Central memory CD8-positive, alpha-beta T cell (primary cell): ENCODE measurements at regions not wholly inside any gene's neighbourhood (a gene's known extent, or its start where the extent isn't known, plus 50 kb on each side); places are given as distances from the start of the nearest gene placed in this dataset.

Experiments
- ATAC-seq: fragments of 150-1000 bp; cut with Tn5 transposase; replicated peaks from 2 replicates; pipeline ENCODE4 v1.10.0; 2022; ENCODE audit warnings: mild to moderate bottlenecking, moderate FRiP score, moderate number of reproducible peaks; ENCODE audit not compliant: poor library complexity, severe bottlenecking; ENCODE audit errors: extremely low read depth
- DNase-seq, 2 donors: peaks; one replicate each; pipeline ENCODE4 v3.0.0; 2021; ENCODE audit warnings: low spot score in 2 of 2
- H3K27ac Mint-ChIP-seq: one replicate; pipeline ENCODE4 v1.8.0; 2022; ENCODE audit warnings: low read depth, mild to moderate bottlenecking, moderate library complexity, mixed read lengths
- H3K27me3 Mint-ChIP-seq: one replicate; pipeline ENCODE4 v1.8.0; 2022; ENCODE audit warnings: mixed read lengths
- H3K36me3 Mint-ChIP-seq: one replicate; pipeline ENCODE4 v1.8.0; 2022; ENCODE audit warnings: mild to moderate bottlenecking, moderate library complexity, mixed read lengths; ENCODE audit not compliant: insufficient read depth
- H3K4me1 Mint-ChIP-seq: one replicate; pipeline ENCODE4 v1.8.0; 2022; ENCODE audit warnings: mixed read lengths
- H3K4me3 Mint-ChIP-seq: one replicate; pipeline ENCODE4 v1.8.0; 2022; ENCODE audit warnings: mild to moderate bottlenecking, moderate library complexity, mixed read lengths
- H3K9me3 Mint-ChIP-seq: one replicate; pipeline ENCODE4 v1.8.0; 2022; ENCODE audit warnings: mixed read lengths

DNA sequence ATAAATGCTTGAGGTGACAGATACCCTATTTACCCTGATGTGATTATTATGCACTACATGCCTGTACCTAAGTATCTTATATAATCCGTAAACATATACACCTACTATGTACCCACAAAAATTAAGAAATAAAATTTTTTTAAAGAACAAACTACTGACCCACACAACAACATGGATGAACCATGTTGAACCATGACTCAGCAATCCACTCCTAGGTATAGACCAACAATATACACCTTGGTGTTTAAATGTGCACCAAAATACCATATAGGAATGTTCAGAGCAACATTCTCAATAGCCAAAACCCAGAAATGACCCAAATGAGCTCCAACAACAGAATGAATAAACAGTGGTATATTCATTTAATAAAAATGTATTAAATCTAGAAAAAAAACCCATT lies 245.1 kb downstream of the GXYLT1 start:
- Mint-ChIP-seq H3K4me1 (no peaks in the 10 kb centered on the region), H3K9me3 (no peaks in the 10 kb centered on the region), H3K4me3 (no peak overlapping the region), H3K27me3 (peaks cover 10% of the 10 kb centered on the region), H3K36me3 (no peaks in the 10 kb centered on the region), H3K27ac (no peak overlapping the region)
- DNase-seq = no peak
- ATAC-seq = no peak

- peaks cover 10% of the 10 kb centered on the region for H3K27me3 Mint-ChIP-seq
- no peak for DNase-seq
- no peak overlapping the region for H3K4me3 Mint-ChIP-seq
- H3K27ac Mint-ChIP-seq = no peak overlapping the region
- H3K9me3 Mint-ChIP-seq = no peaks in the 10 kb centered on the region
- no peaks in the 10 kb centered on the region for H3K36me3 Mint-ChIP-seq
- H3K4me1 Mint-ChIP-seq = no peaks in the 10 kb centered on the region
- ATAC-seq = no peak
Observed at GRCh38 chr12:41897593-41897992, 247.1 kb downstream of the GXYLT1 start.

- Mint-ChIP-seq H3K4me1 (no peaks in the 10 kb centered on the region), H3K27ac (no peak overlapping the region), H3K9me3 (no peaks in the 10 kb centered on the region), H3K4me3 (no peak overlapping the region), H3K27me3 (peaks cover 5% of the 10 kb centered on the region), H3K36me3 (no peaks in the 10 kb centered on the region)
- ATAC-seq (no peak), DNase-seq (no peak)
Observed at GRCh38 chr12:41893491-41893890, 251.2 kb downstream of the GXYLT1 start.

DNA sequence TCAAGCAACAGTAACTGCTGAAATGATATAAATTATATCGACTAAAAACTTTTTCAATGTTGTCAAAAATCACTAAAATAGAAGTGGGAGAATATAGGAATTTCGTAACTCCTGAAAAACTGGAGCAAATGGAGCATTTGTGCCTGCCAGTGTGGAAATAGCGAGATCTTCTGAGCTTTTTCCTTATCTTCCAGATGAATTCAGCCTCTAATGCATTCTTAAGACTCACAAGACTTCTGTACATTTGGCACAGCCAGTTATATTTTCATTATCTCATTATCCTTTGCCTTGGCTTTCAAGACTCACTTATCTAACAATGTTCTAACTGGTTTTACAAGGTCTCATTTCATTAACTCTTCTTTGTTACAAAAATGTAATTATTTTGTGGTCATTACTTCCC lies 252.4 kb downstream of the GXYLT1 start:
- H3K27ac Mint-ChIP-seq = no peak overlapping the region
- H3K36me3 Mint-ChIP-seq = no peaks in the 10 kb centered on the region
- H3K4me3 Mint-ChIP-seq = no peak overlapping the region
- DNase-seq = no peak
- no peaks in the 10 kb centered on the region for H3K4me1 Mint-ChIP-seq
- no peak for ATAC-seq
- H3K9me3 Mint-ChIP-seq = no peaks in the 10 kb centered on the region
- peaks cover 4% of the 10 kb centered on the region for H3K27me3 Mint-ChIP-seq

DNA sequence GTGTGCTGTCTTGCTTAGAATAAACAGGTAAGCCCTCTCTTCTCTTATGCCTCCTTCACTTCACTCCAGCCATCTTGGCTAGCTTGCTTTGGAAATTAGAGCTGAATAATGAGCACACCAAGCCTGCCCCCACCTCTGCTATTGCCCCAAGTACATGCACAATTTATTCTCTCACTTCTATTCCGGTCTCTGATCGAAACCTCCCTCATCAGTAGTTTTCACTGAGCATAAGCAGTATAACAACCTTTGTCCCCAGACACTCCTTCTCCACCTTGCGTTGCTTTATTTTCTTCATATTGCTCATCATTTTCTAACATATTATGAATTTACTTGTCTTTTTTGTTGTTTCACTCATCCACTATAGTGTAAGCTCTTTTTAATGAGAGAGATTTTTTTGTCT lies 253.4 kb downstream of the GXYLT1 start:
- no peak for ATAC-seq
- peaks cover 15% of the 10 kb centered on the region for H3K27me3 Mint-ChIP-seq
- H3K9me3 Mint-ChIP-seq = no peaks in the 10 kb centered on the region
- H3K4me1 Mint-ChIP-seq = no peaks in the 10 kb centered on the region
- H3K36me3 Mint-ChIP-seq = no peaks in the 10 kb centered on the region
- no peak for DNase-seq
- H3K4me3 Mint-ChIP-seq = no peak overlapping the region
- no peak overlapping the region for H3K27ac Mint-ChIP-seq

DNA sequence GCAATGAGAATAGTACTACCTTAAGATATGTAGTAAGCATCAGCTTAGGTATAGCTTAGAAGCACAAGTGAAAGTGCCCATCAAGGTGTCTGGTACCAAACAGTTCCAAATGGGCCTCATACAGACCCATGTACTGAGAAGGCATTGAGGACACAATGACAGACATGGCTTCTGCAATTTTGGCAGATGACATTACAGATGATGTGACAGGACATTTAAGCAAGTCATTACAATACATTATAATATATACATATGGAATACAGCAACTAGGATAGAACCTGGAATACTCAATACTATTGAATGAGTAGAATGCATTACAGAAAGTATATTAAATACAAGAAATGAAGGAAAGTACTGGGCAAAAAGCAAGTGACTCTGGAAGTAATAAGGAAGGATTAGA lies 256.4 kb downstream of the GXYLT1 start:
- DNase-seq (no peak), ATAC-seq (no peak)
- H3K36me3 Mint-ChIP-seq = no peaks in the 10 kb centered on the region
- no peaks in the 10 kb centered on the region for H3K9me3 Mint-ChIP-seq
- no peaks in the 10 kb centered on the region for H3K4me1 Mint-ChIP-seq
- H3K4me3 Mint-ChIP-seq = no peak overlapping the region
- H3K27ac Mint-ChIP-seq = no peak overlapping the region
- peaks cover 16% of the 10 kb centered on the region for H3K27me3 Mint-ChIP-seq

- H3K27me3 Mint-ChIP-seq = peaks cover 10% of the 10 kb centered on the region
- no peaks in the 10 kb centered on the region for H3K4me1 Mint-ChIP-seq
- DNase-seq (no peak), ATAC-seq (no peak)
- H3K27ac Mint-ChIP-seq = no peak overlapping the region
- no peaks in the 10 kb centered on the region for H3K9me3 Mint-ChIP-seq
- H3K36me3 Mint-ChIP-seq = no peaks in the 10 kb centered on the region
- H3K4me3 Mint-ChIP-seq = no peak overlapping the region
Observed at GRCh38 chr12:41881891-41882805, 262.5 kb downstream of the GXYLT1 start.

DNA sequence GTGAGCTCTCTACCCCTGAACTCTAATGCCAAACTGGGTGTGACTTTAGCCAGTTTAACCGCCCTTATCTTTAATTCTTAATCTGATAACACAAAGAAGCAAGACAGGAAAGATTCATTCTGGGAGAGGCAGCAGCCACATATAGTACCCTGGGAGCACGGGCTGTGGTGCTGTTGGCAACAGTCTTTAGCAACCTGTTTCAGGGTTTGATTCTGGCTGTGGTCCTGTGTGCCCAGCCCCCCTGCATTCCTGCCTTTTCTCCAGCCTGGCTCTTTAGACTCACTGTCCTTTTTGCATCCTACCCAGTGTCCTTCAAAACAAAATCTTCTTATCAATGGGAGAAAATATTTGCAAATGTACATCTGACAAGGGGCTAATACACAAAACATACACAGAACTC lies 275.2 kb downstream of the GXYLT1 start:
- Mint-ChIP-seq H3K27me3 (peaks cover 44% of the 10 kb centered on the region), H3K36me3 (peaks cover 2% of the 10 kb centered on the region), H3K4me3 (no peak overlapping the region), H3K27ac (no peak overlapping the region), H3K4me1 (no peaks in the 10 kb centered on the region), H3K9me3 (peaks cover 3% of the 10 kb centered on the region)
- ATAC-seq (no peak), DNase-seq (no peak)

- Mint-ChIP-seq H3K4me1 (no peaks in the 10 kb centered on the region), H3K4me3 (no peak overlapping the region), H3K27ac (no peak overlapping the region), H3K9me3 (peaks cover 11% of the 10 kb centered on the region), H3K36me3 (no peaks in the 10 kb centered on the region), H3K27me3 (peaks cover 34% of the 10 kb centered on the region)
- no peak for DNase-seq
- no peak for ATAC-seq
Observed at GRCh38 chr12:41866878-41867430, 277.7 kb downstream of the GXYLT1 start.

GRCh38 chr12:41856228-41856627 lies 288.4 kb downstream of the GXYLT1 start:
- Mint-ChIP-seq H3K27ac (no peak overlapping the region), H3K4me3 (no peak overlapping the region), H3K27me3 (no peaks in the 10 kb centered on the region), H3K4me1 (no peaks in the 10 kb centered on the region), H3K36me3 (peaks cover 1% of the 10 kb centered on the region), H3K9me3 (no peaks in the 10 kb centered on the region)
- DNase-seq = no peak
- ATAC-seq = no peak

DNA sequence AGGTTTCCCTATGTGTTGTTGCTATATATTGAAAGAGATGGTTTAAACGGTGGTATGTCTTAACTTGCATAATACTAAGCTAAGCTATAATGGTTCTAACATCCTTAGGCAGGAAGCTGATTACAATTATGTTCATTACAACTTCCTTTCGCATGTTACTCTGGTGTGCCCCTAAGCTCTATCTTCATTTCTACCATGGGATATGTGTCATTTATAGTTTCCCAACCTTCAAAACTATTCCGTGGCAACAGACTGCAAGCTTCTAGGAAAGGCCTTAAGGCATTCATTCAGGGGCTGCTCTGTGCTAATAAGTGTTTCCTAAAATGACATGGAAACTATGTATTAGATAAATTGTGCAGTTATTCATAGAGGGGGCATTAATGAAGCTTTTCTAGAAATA lies 294.6 kb downstream of the GXYLT1 start:
- Mint-ChIP-seq H3K27ac (no peak overlapping the region), H3K4me3 (no peak overlapping the region), H3K27me3 (peaks cover 20% of the 10 kb centered on the region), H3K36me3 (peaks cover 4% of the 10 kb centered on the region), H3K9me3 (no peaks in the 10 kb centered on the region), H3K4me1 (no peaks in the 10 kb centered on the region)
- ATAC-seq (no peak), DNase-seq (no peak)

GRCh38 chr12:41846718-41847117 lies 298.0 kb downstream of the GXYLT1 start:
- H3K4me3 Mint-ChIP-seq = no peak overlapping the region
- H3K4me1 Mint-ChIP-seq = no peaks in the 10 kb centered on the region
- peaks cover 20% of the 10 kb centered on the region for H3K27me3 Mint-ChIP-seq
- DNase-seq = no peak
- H3K9me3 Mint-ChIP-seq = no peaks in the 10 kb centered on the region
- no peak for ATAC-seq
- H3K27ac Mint-ChIP-seq = no peak overlapping the region
- H3K36me3 Mint-ChIP-seq = peaks cover 2% of the 10 kb centered on the region

DNA sequence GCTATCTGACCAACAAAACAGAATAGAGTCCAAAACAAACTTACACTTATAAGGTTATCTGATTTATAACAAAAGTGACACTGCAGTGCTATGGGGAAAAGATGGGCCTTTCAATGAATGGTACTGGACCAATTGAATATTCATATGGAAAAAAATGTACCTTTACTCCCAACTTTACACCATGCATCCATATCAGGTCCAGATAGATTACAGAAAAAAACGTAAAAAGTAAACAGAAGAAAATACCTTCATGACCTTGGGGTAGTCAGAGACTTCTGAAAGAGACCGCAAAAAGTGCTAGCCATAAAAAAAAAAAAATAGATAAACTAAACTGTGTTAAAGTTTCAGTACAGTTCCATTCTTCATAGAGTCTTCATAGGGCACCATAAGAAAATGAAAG lies 308.3 kb downstream of the GXYLT1 start:
- Mint-ChIP-seq H3K27me3 (peaks cover 30% of the 10 kb centered on the region), H3K4me3 (no peak overlapping the region), H3K36me3 (no peaks in the 10 kb centered on the region), H3K27ac (no peak overlapping the region), H3K9me3 (no peaks in the 10 kb centered on the region), H3K4me1 (no peaks in the 10 kb centered on the region)
- DNase-seq (no peak), ATAC-seq (no peak)
